CD4-positive, alpha-beta T cell treated with Interleukin-1 beta for 1 hour (primary cell): ENCODE measurements at regions not wholly inside any gene's neighbourhood (a gene's known extent, or its start where the extent isn't known, plus 50 kb on each side); places are given as distances from the start of the nearest gene placed in this dataset.
"Not testable (repeated sequence)": the region's sequence is repeated elsewhere in the genome, so short reads cannot be mapped to it uniquely, and the experiment has no call there.

Source experiments
- DNase-seq, 2 donors: peaks; one replicate each; pipeline ENCODE4 v3.0.0-alpha.2; 2020 to 2022

- no peak for DNase-seq
Observed at GRCh38 chr5:130546211-130546610, 618.8 kb downstream of the HINT1 start.

GRCh38 chr5:130545291-130545690 is 619.8 kb downstream of the HINT1 start:
- DNase-seq = no peak

DNA sequence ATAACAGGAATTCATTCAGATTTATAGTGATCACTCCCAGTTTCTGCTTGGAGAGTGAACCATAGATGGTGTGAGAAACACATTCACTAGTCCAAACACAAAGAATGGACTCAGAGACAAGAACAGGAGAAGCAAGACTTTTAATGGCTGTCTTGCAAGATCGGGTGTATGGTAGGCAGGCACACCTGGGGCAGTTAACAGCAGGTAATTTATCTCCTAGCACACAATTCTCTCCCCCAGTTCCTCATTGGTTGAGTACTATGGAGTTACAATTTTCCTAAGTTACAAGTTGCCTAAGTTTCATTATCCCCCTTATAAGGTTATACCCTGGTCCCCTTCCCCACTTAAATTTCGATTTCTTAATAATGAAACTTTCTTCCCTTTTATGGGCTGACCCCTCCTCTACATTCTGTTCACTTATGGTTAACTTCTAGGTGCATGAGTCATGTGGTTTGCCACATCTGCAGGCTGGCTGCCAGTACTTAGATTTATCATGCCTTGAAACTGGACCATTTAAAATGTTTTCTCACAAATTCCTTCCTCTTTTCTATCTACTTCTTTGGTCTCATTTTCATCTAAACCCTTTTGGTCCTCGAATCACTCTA is 623.3 kb downstream of the HINT1 start:
- no peak for DNase-seq

DNA sequence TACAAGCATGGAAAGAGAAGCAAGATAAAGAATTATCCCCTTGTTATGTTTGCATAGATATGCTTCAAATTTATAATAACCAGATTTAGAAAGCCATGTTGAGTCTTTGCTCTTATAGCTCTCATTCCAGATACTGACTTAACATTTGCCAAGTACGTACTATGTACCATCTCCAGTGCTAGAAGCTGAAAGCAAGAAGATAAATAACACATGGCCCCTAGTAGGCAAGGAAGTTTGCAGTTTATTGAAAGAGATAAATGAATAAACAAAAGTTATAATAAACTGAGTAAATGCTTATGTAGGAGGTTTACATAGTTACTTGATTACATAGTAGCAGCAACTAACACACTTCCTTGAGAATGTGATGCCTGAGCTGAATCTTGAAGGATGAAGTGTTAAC is 628.4 kb downstream of the HINT1 start:
- no peak for DNase-seq

DNA sequence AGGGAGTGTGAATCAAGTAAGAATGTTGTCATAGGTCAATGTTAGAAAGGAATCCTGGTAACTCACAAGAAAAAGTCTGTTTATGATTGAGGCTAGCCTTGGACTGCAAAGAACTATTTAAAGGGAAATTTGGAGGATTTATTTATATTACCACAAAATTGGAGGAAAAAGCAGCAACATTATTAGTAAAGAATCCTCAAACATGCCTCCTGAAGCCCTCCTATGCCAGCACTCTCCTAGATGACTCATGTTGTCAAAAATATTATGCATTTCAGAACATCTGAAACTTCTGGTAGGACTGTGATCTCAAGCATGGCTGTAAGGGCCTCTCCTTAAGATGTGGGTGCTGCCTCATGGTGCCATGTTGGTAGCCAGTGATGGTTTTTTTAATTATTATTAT is 628.5 kb downstream of the CHSY3 start:
- DNase-seq = no peak

- no peak for DNase-seq
Observed at GRCh38 chr5:130529511-130530485, 625.5 kb downstream of the CHSY3 start.

GRCh38 chr5:130529111-130529510 is 624.8 kb downstream of the CHSY3 start:
- no peak for DNase-seq

- no peak for DNase-seq
Observed at GRCh38 chr5:130528474-130528873, 624.2 kb downstream of the CHSY3 start.

DNA sequence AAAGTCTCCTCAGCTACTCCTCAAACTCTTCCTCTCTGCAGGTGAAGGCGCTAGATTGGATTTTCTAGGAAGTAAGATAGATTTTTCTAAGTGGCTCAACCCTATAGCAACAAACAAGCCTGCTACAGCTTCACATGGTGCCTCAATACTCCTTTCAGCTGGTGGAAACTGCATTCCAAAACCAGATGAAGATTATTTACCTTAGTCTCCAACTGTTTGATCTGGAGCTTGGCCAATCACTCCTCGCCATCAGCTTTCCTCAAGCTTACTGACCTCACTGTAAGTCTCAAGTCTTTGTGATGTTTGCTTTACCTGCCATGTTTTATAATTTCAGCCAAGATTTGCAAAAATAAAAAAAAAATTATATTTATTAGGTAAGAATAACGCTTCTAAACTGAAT is 622.4 kb downstream of the CHSY3 start:
- no peak for DNase-seq

DNA sequence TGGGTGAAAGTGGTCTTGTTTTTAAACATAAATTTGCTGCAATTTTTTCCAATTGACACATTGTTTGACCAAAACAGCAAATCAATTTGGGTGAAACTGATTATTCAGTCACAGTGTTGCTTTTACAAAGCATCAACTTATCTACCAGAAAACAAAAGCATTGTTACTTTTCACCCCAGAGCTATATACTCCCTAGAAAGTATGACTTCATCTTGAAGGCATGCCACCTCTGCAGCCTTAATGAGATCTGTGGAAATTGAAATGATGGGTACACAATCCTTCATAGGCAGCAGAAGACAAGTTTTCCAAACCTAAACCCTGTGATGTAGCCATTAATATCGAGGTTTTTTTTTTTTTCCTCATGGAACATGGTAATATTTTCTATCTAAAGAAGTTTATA is 615.9 kb downstream of the CHSY3 start:
- DNase-seq = no peak

GRCh38 chr5:130514984-130515690 is 610.9 kb downstream of the CHSY3 start:
- DNase-seq = no peak

DNA sequence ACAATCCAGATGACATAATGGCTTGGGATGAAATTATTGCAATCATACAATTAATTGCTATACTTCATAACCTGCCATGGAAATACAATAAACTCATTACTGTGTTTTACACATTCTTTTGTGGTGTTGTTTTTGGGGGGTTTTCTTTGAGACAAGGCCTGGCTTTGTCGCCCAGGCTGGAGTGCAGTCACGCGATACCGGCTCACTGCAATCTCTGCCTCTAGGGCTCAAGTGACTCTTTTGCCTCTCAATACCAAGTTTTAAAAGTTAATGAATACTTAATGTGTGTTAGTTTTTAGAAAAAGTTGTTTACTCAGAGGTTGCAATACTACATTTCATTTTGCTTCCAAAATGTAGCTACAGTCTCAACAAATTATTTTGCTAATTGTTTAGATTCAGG is 598.4 kb downstream of the CHSY3 start:
- no peak for DNase-seq

DNA sequence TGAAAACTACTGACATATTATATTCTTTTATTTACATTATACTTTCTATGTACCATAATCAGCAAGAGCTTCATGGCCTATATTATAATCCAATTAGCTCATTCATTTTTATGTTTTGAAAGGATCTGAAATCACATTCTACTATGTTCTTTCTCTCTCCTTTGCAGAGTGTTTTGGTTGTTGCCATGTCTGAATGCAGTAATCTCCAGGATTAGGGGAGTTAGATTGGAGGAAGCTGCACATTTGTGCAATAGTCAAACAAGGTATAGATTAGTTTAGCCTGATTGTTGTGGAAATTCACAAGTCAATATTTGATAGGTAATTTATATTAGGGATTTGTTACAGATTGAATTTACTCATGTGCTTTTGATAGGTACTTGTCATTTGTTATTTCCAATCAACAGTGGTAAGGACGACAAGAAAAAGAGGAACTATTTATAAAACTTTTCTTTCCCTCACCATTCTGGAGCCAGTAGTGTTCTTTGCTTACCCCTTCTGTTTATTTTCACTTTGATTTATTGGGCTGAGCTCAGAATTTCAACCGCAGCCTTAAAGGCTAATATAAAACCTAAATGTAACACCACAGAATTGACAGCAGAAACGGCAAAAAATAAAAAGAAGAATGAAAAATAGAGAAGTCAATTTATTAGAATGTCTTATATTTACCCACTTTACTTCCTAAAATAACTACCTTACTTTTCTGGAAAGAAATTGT is 597.0 kb downstream of the CHSY3 start:
- DNase-seq = no peak

- DNase-seq = not testable (repeated sequence)
Observed at GRCh38 chr5:130500495-130500894, 596.2 kb downstream of the CHSY3 start.

DNA sequence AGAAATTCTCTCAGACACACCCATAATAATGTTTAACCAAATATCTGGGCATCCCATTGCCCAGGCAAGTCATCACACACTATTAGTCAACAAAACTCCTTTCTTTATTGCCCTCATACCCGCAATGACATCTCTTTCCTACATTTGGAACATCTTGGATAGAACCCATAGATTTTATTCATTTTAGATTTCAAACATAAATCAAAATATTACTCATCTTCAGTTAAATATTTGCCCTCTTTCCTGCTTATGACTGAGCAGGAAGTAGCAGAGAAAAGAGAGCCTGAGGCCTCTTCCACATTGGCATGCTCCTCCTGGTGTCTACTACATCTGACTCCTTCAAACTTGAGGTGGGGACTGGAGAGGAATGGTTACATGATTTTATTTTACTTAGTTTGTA is 592.0 kb downstream of the CHSY3 start:
- DNase-seq = no peak

GRCh38 chr5:130488252-130488651 is 584.0 kb downstream of the CHSY3 start:
- DNase-seq = no peak

DNA sequence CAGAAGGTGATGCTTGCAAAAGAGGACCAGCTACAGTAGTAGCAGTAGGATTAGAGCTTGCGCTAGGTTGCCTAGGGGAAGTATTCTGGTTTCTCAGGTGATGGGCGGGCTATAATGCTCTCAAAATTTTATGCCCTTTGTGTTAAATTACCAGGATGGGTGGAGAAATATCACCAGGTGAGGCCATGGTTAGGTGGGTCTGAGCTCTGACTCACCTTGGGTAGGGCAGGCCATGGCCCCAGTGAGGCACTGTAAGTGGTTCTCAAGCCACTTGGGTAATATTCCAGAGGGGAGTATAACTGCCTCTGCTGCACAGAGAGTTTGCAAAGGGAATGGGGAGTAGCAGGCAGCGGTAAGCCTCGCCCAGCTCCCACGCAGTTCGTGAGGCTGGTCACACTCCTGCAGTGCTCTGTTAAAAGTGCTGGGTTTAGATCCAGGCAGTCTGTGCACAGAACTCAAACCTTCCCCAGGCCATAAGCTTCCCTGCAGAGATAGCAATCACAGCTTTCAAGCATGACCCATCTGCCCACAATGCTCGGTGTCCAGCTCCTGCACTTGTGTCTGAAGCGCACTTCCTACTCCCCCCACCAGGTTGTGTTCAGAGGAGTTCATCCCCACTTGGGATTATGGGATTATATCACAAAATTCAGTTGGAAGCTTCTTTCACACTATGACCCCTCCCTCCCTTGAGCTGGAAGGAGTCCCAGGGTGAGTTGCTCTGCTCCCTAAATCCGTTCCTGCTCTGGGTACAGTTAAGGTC is 575.0 kb downstream of the CHSY3 start:
- no peak for DNase-seq

- no peak for DNase-seq
Observed at GRCh38 chr5:130476325-130476724, 572.1 kb downstream of the CHSY3 start.

DNA sequence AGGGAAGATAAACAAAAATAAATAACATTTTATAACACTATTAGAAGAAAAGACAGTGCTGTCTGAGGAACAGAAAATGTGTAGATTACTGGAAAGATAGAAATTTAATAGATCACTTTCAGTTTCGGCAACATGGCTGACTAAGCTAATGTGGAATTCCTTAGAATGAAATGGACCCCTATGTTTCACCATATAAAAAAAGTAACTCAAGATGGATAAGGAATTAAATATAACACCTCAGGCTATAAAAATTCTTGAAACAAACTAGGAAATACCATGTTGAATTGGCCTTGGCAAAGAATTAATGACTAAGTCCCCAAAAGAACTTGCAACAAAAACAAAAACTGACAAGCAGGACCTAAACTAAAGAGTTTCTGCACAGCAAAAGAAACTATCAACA is 558.3 kb downstream of the CHSY3 start:
- no peak for DNase-seq

DNA sequence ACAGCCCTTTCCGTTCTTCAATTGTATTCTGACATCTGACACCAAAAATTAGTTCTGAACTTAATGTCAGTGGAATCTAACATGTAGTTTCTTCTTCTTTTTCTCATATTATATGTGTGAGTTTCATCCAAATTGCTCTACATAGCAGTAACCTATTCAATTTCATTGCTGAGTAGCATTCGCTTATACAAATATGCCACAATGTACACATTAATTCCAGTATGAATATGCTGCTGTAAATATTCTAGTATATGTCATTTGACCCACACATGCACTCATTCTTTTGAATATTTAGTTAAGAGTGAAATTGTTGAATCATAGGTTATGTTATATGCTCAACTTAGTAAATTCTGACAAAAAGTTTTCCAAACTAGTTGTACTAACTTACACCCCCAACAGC is 550.9 kb downstream of the CHSY3 start:
- DNase-seq = no peak

DNA sequence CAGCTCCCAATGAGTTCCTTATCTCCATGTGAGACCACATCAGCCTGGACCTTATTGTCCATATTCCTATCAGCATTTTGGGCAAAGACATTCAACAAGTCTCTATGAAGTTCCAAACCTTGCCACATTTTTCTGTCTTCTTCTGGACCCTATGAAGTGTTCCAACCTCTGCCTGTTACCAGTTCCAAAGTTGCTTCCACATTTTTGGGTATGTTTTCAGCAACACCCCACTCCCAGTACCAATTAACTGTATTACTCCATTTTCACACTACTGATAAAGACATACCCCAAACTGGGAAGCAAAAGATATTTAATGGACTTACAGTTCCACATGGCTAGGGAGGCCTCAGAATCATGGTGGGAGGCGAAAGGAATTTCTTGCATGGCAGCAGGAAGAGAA is 548.5 kb downstream of the CHSY3 start:
- DNase-seq = no peak

- no peak for DNase-seq
Observed at GRCh38 chr5:130436430-130436829, 532.2 kb downstream of the CHSY3 start.
